Nephron (organoid): ENCODE measurements at regions not wholly inside any gene's neighbourhood (a gene's known extent, or its start where the extent isn't known, plus 50 kb on each side); places are given as distances from the start of the nearest gene placed in this dataset.

Source experiments
- H3K27ac Mint-ChIP-seq, 3 experiments: 2 replicates each; pipeline ENCODE4 v1.8.0; 2020; ENCODE audit warnings: mixed read lengths in 3 of 3, mild to moderate bottlenecking in 2 of 3, moderate library complexity in 1 of 3
- H3K27me3 Mint-ChIP-seq: 2 replicates; pipeline ENCODE4 v1.8.0; 2021; ENCODE audit warnings: low read depth, mild to moderate bottlenecking, moderate library complexity, mixed read lengths
- H3K36me3 Mint-ChIP-seq: 2 replicates; pipeline ENCODE4 v1.8.0; 2020; ENCODE audit warnings: low read depth, mixed read lengths
- H3K4me1 Mint-ChIP-seq: 2 replicates; pipeline ENCODE4 v1.8.0; 2020; ENCODE audit warnings: mixed read lengths
- H3K4me3 Mint-ChIP-seq, 3 experiments: 2 replicates each; pipeline ENCODE4 v1.8.0; 2020; ENCODE audit warnings: mild to moderate bottlenecking in 3 of 3, mixed read lengths in 3 of 3, moderate library complexity in 2 of 3
- H3K9me3 Mint-ChIP-seq: 2 replicates; pipeline ENCODE4 v1.8.0; 2020; ENCODE audit warnings: mixed read lengths
- TF ChIP-seq, protein P1 (sequence below), 3 experiments: fragments of 200-600 bp; sonication (generic); IDR thresholded peaks; one replicate each; pipeline ENCODE4 v1.5.0; 2021; ENCODE audit warnings: antibody characterized with exemption in 3 of 3; ENCODE audit not compliant: unreplicated experiment in 3 of 3

- Mint-ChIP-seq H3K27me3 (no peaks in the 10 kb centered on the region), H3K9me3 (peaks cover 31% of the 10 kb centered on the region), H3K4me1 (no peaks in the 10 kb centered on the region), H3K27ac (no peak overlapping the region), H3K4me3 (no peak overlapping the region), H3K36me3 (peaks cover 3% of the 10 kb centered on the region)
- TF ChIP-seq, protein P1, sequence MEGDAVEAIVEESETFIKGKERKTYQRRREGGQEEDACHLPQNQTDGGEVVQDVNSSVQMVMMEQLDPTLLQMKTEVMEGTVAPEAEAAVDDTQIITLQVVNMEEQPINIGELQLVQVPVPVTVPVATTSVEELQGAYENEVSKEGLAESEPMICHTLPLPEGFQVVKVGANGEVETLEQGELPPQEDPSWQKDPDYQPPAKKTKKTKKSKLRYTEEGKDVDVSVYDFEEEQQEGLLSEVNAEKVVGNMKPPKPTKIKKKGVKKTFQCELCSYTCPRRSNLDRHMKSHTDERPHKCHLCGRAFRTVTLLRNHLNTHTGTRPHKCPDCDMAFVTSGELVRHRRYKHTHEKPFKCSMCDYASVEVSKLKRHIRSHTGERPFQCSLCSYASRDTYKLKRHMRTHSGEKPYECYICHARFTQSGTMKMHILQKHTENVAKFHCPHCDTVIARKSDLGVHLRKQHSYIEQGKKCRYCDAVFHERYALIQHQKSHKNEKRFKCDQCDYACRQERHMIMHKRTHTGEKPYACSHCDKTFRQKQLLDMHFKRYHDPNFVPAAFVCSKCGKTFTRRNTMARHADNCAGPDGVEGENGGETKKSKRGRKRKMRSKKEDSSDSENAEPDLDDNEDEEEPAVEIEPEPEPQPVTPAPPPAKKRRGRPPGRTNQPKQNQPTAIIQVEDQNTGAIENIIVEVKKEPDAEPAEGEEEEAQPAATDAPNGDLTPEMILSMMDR (IDR thresholded peaks at IDR 0.05; ENCODE audit: unreplicated experiment in 3 of 3), result no peak
Observed at GRCh38 chr5:54859316-54859715, 126.1 kb downstream of the ESM1 start.

- H3K27ac Mint-ChIP-seq, result no peak overlapping the region
- no peaks in the 10 kb centered on the region for H3K4me1 Mint-ChIP-seq
- H3K36me3 Mint-ChIP-seq, result peaks cover 3% of the 10 kb centered on the region
- no peak overlapping the region for H3K4me3 Mint-ChIP-seq
- TF ChIP-seq, protein P1 (IDR thresholded peaks at IDR 0.05; ENCODE audit: unreplicated experiment in 3 of 3), result no peak
- H3K9me3 Mint-ChIP-seq, result peaks cover 30% of the 10 kb centered on the region
- no peaks in the 10 kb centered on the region for H3K27me3 Mint-ChIP-seq
Observed at GRCh38 chr5:54854883-54855581, 130.4 kb downstream of the ESM1 start.

DNA sequence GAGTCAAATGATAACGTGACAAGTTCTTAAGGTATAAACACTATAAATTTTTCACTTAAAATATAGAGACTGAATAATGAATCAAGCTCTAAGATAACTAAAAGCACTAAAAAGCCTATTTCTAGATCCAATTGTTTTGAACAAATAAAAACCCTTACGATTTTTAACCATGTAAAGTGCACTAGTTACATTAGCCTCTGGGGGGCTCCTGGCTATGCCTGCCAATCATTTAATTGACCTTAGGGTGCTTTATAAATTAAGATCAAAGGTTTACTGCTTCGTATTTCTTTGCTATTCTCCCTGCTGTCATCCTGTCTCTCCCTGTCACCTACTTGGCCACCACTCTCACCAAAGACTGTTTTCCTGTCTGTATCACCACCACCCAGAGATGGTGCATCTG lies 133.4 kb downstream of the ESM1 start:
- TF ChIP-seq, protein P1 (IDR thresholded peaks at IDR 0.05; ENCODE audit: unreplicated experiment in 3 of 3), result no peak
- Mint-ChIP-seq H3K27me3 (no peaks in the 10 kb centered on the region), H3K27ac (no peak overlapping the region), H3K4me1 (no peaks in the 10 kb centered on the region), H3K36me3 (no peaks in the 10 kb centered on the region), H3K9me3 (peaks cover 5% of the 10 kb centered on the region), H3K4me3 (no peak overlapping the region)

- H3K4me3 Mint-ChIP-seq, result no peak overlapping the region
- H3K27ac Mint-ChIP-seq, result no peak overlapping the region
- H3K27me3 Mint-ChIP-seq, result no peaks in the 10 kb centered on the region
- TF ChIP-seq, protein P1 (IDR thresholded peaks at IDR 0.05; ENCODE audit: unreplicated experiment in 3 of 3), result no peak
- H3K4me1 Mint-ChIP-seq, result no peaks in the 10 kb centered on the region
- H3K9me3 Mint-ChIP-seq, result peaks cover 4% of the 10 kb centered on the region
- no peaks in the 10 kb centered on the region for H3K36me3 Mint-ChIP-seq
Observed at GRCh38 chr5:54851449-54851848, 133.9 kb downstream of the ESM1 start.

DNA sequence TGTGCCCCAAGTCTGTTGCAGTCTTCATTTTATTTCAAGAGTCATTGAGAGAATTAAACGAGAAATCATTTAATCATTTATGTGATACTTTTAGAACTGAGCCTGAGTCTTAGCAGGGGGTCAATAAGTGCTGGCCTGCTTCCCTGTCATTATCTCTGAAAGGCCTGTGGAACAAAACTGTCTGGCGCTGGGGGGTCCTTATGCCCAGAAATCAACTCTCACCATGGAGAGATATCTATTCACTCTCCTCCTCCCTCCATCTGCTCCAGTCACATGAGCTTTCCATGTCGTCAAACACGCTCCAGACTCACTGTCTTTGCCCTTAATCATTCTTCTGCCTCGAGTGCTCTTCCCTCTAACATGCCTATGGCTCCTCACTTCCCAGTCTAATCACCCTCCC lies 136.8 kb downstream of the ESM1 start:
- TF ChIP-seq, protein P1 (IDR thresholded peaks at IDR 0.05; ENCODE audit: unreplicated experiment in 3 of 3), result no peak

GRCh38 chr5:54845567-54845941 lies 139.8 kb downstream of the ESM1 start:
- H3K27me3 Mint-ChIP-seq, result no peaks in the 10 kb centered on the region
- peaks cover 15% of the 10 kb centered on the region for H3K4me1 Mint-ChIP-seq
- H3K9me3 Mint-ChIP-seq, result peaks cover 4% of the 10 kb centered on the region
- H3K36me3 Mint-ChIP-seq, result no peaks in the 10 kb centered on the region
- no peak overlapping the region for H3K4me3 Mint-ChIP-seq
- TF ChIP-seq, protein P1 (IDR thresholded peaks at IDR 0.05; ENCODE audit: unreplicated experiment in 3 of 3), result no peak
- H3K27ac Mint-ChIP-seq, result peak overlapping the region in 2 of 3 experiments; percentile 67 to 97

More for the DNA sequence above, 136.8 kb downstream of the ESM1 start:
- H3K27me3 Mint-ChIP-seq, result no peaks in the 10 kb centered on the region
- peaks cover 15% of the 10 kb centered on the region for H3K4me1 Mint-ChIP-seq
- no peak overlapping the region for H3K27ac Mint-ChIP-seq
- peaks cover 4% of the 10 kb centered on the region for H3K9me3 Mint-ChIP-seq
- H3K4me3 Mint-ChIP-seq, result no peak overlapping the region
- no peaks in the 10 kb centered on the region for H3K36me3 Mint-ChIP-seq
